GM12872 (cell line): ENCODE measurements at regions not wholly inside any gene's neighbourhood (a gene's known extent, or its start where the extent isn't known, plus 50 kb on each side); places are given as distances from the start of the nearest gene placed in this dataset.

Experiments used
- CTCF ChIP-seq: IDR thresholded peaks from 3 replicates; pipeline ENCODE4 v1.5.1; 2011; ENCODE audit warnings: low read depth, mild to moderate bottlenecking, low read length, moderate library complexity; ENCODE audit not compliant: insufficient read depth

GRCh38 chr4:181529537-181529936 is 713.7 kb upstream of the TENM3 start:
- TF ChIP-seq CTCF: no peak

- TF ChIP-seq CTCF: no peak
These were observed 706.9 kb upstream of the TENM3 start for GRCh38 chr4:181536196-181536746.

GRCh38 chr4:181536811-181537434 is 706.3 kb upstream of the TENM3 start:
- no peak for TF ChIP-seq CTCF

GRCh38 chr4:181538431-181538830 is 704.8 kb upstream of the TENM3 start:
- no peak for TF ChIP-seq CTCF

GRCh38 chr4:181541396-181541795 is 701.8 kb upstream of the TENM3 start:
- no peak for TF ChIP-seq CTCF

- no peak for TF ChIP-seq CTCF
These were observed 694.2 kb upstream of the TENM3 start for GRCh38 chr4:181548873-181549575.

- TF ChIP-seq CTCF: no peak
These were observed 693.5 kb upstream of the TENM3 start for GRCh38 chr4:181549576-181550188.
